GM18868 (cell line): ENCODE measurements at regions not wholly inside any gene's neighbourhood (a gene's known extent, or its start where the extent isn't known, plus 50 kb on each side); places are given as distances from the start of the nearest gene placed in this dataset.

ENCODE experiments used
- ATAC-seq: cut with Tn5 transposase; IDR thresholded peaks from one replicate; pipeline ENCODE4 v1.9.1; 2021; ENCODE audit warnings: mild to moderate bottlenecking, moderate library complexity; ENCODE audit not compliant: unreplicated experiment

- no peak for ATAC-seq
Measured at GRCh38 chr3:124091716-124092115, 99.8 kb upstream of the ROPN1 start.

- ATAC-seq, result no peak
Measured at GRCh38 chr3:124092811-124093210, 100.9 kb upstream of the ROPN1 start.

- ATAC-seq, result no peak
Measured at GRCh38 chr3:124094496-124094895, 102.6 kb upstream of the ROPN1 start.

GRCh38 chr3:124097362-124098131, 105.6 kb upstream of the ROPN1 start:
- no peak for ATAC-seq

GRCh38 chr3:124101643-124102042, 109.7 kb upstream of the ROPN1 start:
- no peak for ATAC-seq

- no peak for ATAC-seq
Measured at GRCh38 chr3:124107104-124107890, 115.4 kb upstream of the ROPN1 start.

- ATAC-seq, result no peak
Measured at GRCh38 chr3:124108446-124108845, 116.5 kb upstream of the ROPN1 start.

- no peak for ATAC-seq
Measured at GRCh38 chr3:124113485-124113884, 121.6 kb upstream of the ROPN1 start.

GRCh38 chr3:124115279-124115678, 123.4 kb upstream of the ROPN1 start:
- ATAC-seq, result no peak

- no peak for ATAC-seq
Measured at GRCh38 chr3:124115956-124116355, 124.0 kb upstream of the ROPN1 start.

GRCh38 chr3:124116906-124117305, 125.0 kb upstream of the ROPN1 start:
- ATAC-seq, result no peak

- no peak for ATAC-seq
Measured at GRCh38 chr3:124117486-124117885, 125.6 kb upstream of the ROPN1 start.

GRCh38 chr3:124118397-124118796, 126.5 kb upstream of the ROPN1 start:
- ATAC-seq, result no peak

- no peak for ATAC-seq
Measured at GRCh38 chr3:124119056-124119716, 127.3 kb upstream of the ROPN1 start.

- ATAC-seq, result no peak
Measured at GRCh38 chr3:124121379-124122312, 129.7 kb upstream of the ROPN1 start.

GRCh38 chr3:124125315-124125714, 133.4 kb upstream of the ROPN1 start:
- no peak for ATAC-seq

- no peak for ATAC-seq
Measured at GRCh38 chr3:124126436-124127023, 134.6 kb upstream of the ROPN1 start.

- ATAC-seq, result no peak
Measured at GRCh38 chr3:124131158-124131557, 139.2 kb upstream of the ROPN1 start.

GRCh38 chr3:124131580-124131979, 139.7 kb upstream of the ROPN1 start:
- no peak for ATAC-seq

- ATAC-seq, result no peak
Measured at GRCh38 chr3:124132813-124133212, 140.9 kb upstream of the ROPN1 start.
